K562 (cell line): ENCODE measurements at regions not wholly inside any gene's neighbourhood (a gene's known extent, or its start where the extent isn't known, plus 50 kb on each side); places are given as distances from the start of the nearest gene placed in this dataset.
A peak's percentile ranks its signal among the peaks of the same experiment; 100 is the strongest.

Experiments
- ATAC-seq: fragments of 200-7000 bp; cut with Tn5 transposase; 3 replicates; pipeline ENCODE4 v1.9.1; 2020; ENCODE audit warnings: moderate library complexity
- BruUV-seq: library from RNA; stranded (reverse); fragments of 400-500 nt; replicated peaks from 2 replicates; lab custom pipeline; 2021; lab: Mats Ljungman, UMichigan
- CTCF ChIA-PET: fragments of 300-600 bp; formaldehyde crosslinking; extraction: SDS; loops from one replicate; lab custom pipeline; 2021; ENCODE audit warnings: low intra/inter-chr PET ratio; lab: Yijun Ruan, JAX
- POLR2A ChIA-PET: fragments of 300-600, 350-650 bp; sonication (Branson Sonifier 250); formaldehyde crosslinking; extraction: SDS; loops from one replicate; lab custom pipeline; 2021; ENCODE audit warnings: antibody characterized with exemption, inconsistent platforms; lab: Yijun Ruan, JAX
- DNase-seq, 4 experiments: peaks; one replicate each; pipeline versions ENCODE4 v3.0.0 to v3.0.0-alpha.2; 2011 to 2018; ENCODE audit warnings: low spot score in 3 of 4, mixed read lengths in 3 of 4; ENCODE audit errors: extremely low read depth in 1 of 4
- FAIRE-seq: peaks from 2 replicates; lab custom pipeline; 2011; peaks lifted over from hg19 to GRCh38; lab: Jason Lieb, UNC
- H2AFZ ChIP-seq: 2 replicates; pipeline ENCODE4 v1.6.0; 2011; ENCODE audit warnings: low read depth, low read length, control low read depth, inconsistent platforms
- H3K27ac ChIP-seq: fragments of 200-600 bp; 3 replicates; pipeline ENCODE4 v1.8.0; 2011; ENCODE audit warnings: low read depth, mild to moderate bottlenecking, control low read depth, inconsistent platforms, low read length, moderate library complexity, mixed read lengths; ENCODE audit errors: extremely low read depth
- H3K27me3 ChIP-seq, 2 experiments: fragments of 300-600 bp in 1 of 2; 2 replicates in 1 of 2; 3 replicates in 1 of 2; pipeline versions ENCODE4 v1.6.0 to v1.8.0; 2011; ENCODE audit warnings: inconsistent platforms in 2 of 2, low read length in 2 of 2, mild to moderate bottlenecking in 1 of 2, mixed read lengths in 1 of 2, moderate library complexity in 1 of 2; ENCODE audit not compliant: control insufficient read depth in 2 of 2, insufficient read depth in 2 of 2
- H3K36me3 ChIP-seq: fragments of 300-600 bp; 3 replicates; pipeline ENCODE4 v1.8.0; 2011; ENCODE audit warnings: mild to moderate bottlenecking, low read length, inconsistent platforms; ENCODE audit not compliant: control insufficient read depth, insufficient read depth
- H3K4me1 ChIP-seq, 2 experiments: fragments of 200-600 bp in 1 of 2; replicated peaks in 1 of 2; 2 replicates in 1 of 2; 3 replicates in 1 of 2; pipeline versions ENCODE4 v1.5.1 to v1.8.0; 2011; ENCODE audit warnings: inconsistent platforms in 2 of 2, low read length in 2 of 2, mild to moderate bottlenecking in 1 of 2, mixed read lengths in 1 of 2, moderate library complexity in 1 of 2; ENCODE audit not compliant: control insufficient read depth in 2 of 2, insufficient read depth in 2 of 2
- H3K4me2 ChIP-seq: 2 replicates; pipeline ENCODE4 v1.6.1; 2011; ENCODE audit warnings: low read length, control low read depth, inconsistent platforms, mixed read lengths; ENCODE audit not compliant: insufficient read depth
- H3K4me3 ChIP-seq: fragments of 200-600 bp; sonication (generic), shearing (Covaris generic); 2 replicates; pipeline ENCODE4 v1.5.1; 2016; ENCODE audit warnings: control low read depth, inconsistent platforms
- H3K79me2 ChIP-seq: fragments of 200-600 bp; 3 replicates; pipeline ENCODE4 v1.8.0; 2011; ENCODE audit warnings: low read length, inconsistent platforms; ENCODE audit not compliant: control insufficient read depth, insufficient read depth
- H3K9ac ChIP-seq, 2 experiments: 2 replicates each; pipeline versions ENCODE4 v1.6.0 to v1.6.1; 2011; ENCODE audit warnings: low read depth in 2 of 2, low read length in 2 of 2, control low read depth in 1 of 2, inconsistent platforms in 1 of 2, mild to moderate bottlenecking in 1 of 2, mixed read lengths in 1 of 2; ENCODE audit not compliant: insufficient read depth in 1 of 2
- H3K9me1 ChIP-seq: one replicate; pipeline ENCODE4 v1.6.0; 2011; ENCODE audit warnings: inconsistent platforms, mild to moderate bottlenecking, low read length, moderate library complexity; ENCODE audit not compliant: control insufficient read depth, insufficient read depth
- H3K9me3 ChIP-seq: replicated peaks from 2 replicates; pipeline ENCODE4 v1.5.1; 2011; ENCODE audit warnings: low read depth, low read length, inconsistent platforms; ENCODE audit not compliant: control insufficient read depth, insufficient read depth
- H4K20me1 ChIP-seq: replicated peaks from 2 replicates; pipeline ENCODE4 v1.6.1; 2011; ENCODE audit warnings: low read length, inconsistent platforms, mixed read lengths; ENCODE audit not compliant: control insufficient read depth, insufficient read depth
- ATF6 ChIP-seq: sonication (generic); formaldehyde crosslinking; IDR thresholded peaks from 2 replicates; pipeline ENCODE4 v1.4.0; 2020; ENCODE audit warnings: mild to moderate bottlenecking, missing genetic modification reagents
- CEBPG ChIP-seq, 3 experiments: fragments of 200-800 bp in 1 of 3; sonication (Bioruptor generic) in 1 of 3; sonication (generic) in 1 of 3; formaldehyde crosslinking in 1 of 3; IDR thresholded peaks in 2 of 3; conservative IDR thresholded peaks in 1 of 3; 2 replicates each; pipeline versions ENCODE4 v1.6.1 to v1.8.0; 2016 to 2022; ENCODE audit warnings: missing compliant biosample characterization in 2 of 3, missing genetic modification characterization in 2 of 3, mild to moderate bottlenecking in 1 of 3, missing genetic modification reagents in 1 of 3
- E2F3 ChIP-seq: fragments of 250-450 bp; sonication (Bioruptor Pico); IDR thresholded peaks from 2 replicates; pipeline ENCODE4 v1.4.0; 2020; ENCODE audit warnings: mild to moderate bottlenecking
- ETV6 ChIP-seq, 3 experiments: fragments of 150-350 bp in 1 of 3; sonication (generic) in 1 of 3; formaldehyde crosslinking in 1 of 3; IDR thresholded peaks; 2 replicates each; pipeline versions ENCODE4 v1.6.1 to v1.8.0; 2014 to 2022; ENCODE audit warnings: borderline replicate concordance in 2 of 3, low read depth in 2 of 3, antibody characterized with exemption in 1 of 3, low read length in 1 of 3, mild to moderate bottlenecking in 1 of 3, missing genetic modification reagents in 1 of 3
- GATA2 ChIP-seq: sonication (generic); formaldehyde crosslinking; IDR thresholded peaks from 2 replicates; pipeline ENCODE4 v1.4.0; 2020; ENCODE audit warnings: mild to moderate bottlenecking, missing genetic modification reagents
- HMBOX1 ChIP-seq: sonication (generic); IDR thresholded peaks from 2 replicates; pipeline ENCODE4 v1.6.1; 2016
- MBD2 ChIP-seq: sonication (generic); IDR thresholded peaks from 2 replicates; pipeline ENCODE4 v1.6.1; 2016; ENCODE audit warnings: low read depth, borderline replicate concordance
- MCM5 ChIP-seq: fragments of 450-650 bp; IDR thresholded peaks from 2 replicates; pipeline ENCODE4 v1.6.1; 2016; ENCODE audit warnings: low read depth
- POLR2B ChIP-seq: fragments of 450-650 bp; IDR thresholded peaks from 2 replicates; pipeline ENCODE4 v1.6.1; 2018; ENCODE audit warnings: low read depth; ENCODE audit not compliant: partially characterized antibody
- POLR3A ChIP-seq: IDR thresholded peaks from 2 replicates; pipeline ENCODE4 v1.6.1; 2011; ENCODE audit warnings: borderline replicate concordance, mild to moderate bottlenecking, moderate library complexity; ENCODE audit not compliant: insufficient read length, insufficient read depth; ENCODE audit errors: extremely low read depth
- PTRF ChIP-seq: fragments of 450-650 bp; IDR thresholded peaks from 2 replicates; pipeline ENCODE4 v1.6.1; 2016; ENCODE audit warnings: mild to moderate bottlenecking, missing genetic modification characterization, missing compliant biosample characterization
- TAF9B ChIP-seq: fragments of 450-650 bp; IDR thresholded peaks from 2 replicates; pipeline ENCODE4 v1.6.1; 2018; ENCODE audit warnings: mild to moderate bottlenecking; ENCODE audit not compliant: partially characterized antibody
- ZBTB7A ChIP-seq: IDR thresholded peaks from 2 replicates; pipeline ENCODE4 v1.6.1; 2011; ENCODE audit warnings: low read depth, mild to moderate bottlenecking, low read length, moderate library complexity, borderline replicate concordance; ENCODE audit not compliant: control insufficient read depth
- ZNF384 ChIP-seq: IDR thresholded peaks from 2 replicates; pipeline ENCODE4 v1.6.1; 2012; ENCODE audit warnings: low read depth, low read length, improper control_type of control experiment
- ZNF445 ChIP-seq: fragments of 250-450 bp; sonication (Bioruptor Pico); IDR thresholded peaks from 2 replicates; pipeline ENCODE4 v1.4.0; 2020; ENCODE audit warnings: low read depth, mild to moderate bottlenecking, moderate library complexity
- WGBS: fragments of 100-300 bp; shearing (Covaris generic); methylation state at CpG from one replicate; pipeline ENCODE4 v1.1.6; 2016; ENCODE audit warnings: low coverage, mixed read lengths; ENCODE audit not compliant: insufficient coverage; ENCODE audit errors: missing lambda C conversion rate; 5-methylcytosine and 5-hydroxymethylcytosine counted together
- in situ Hi-C: fragments of 300-500 bp; cut with MboI; formaldehyde crosslinking; loops from 4 replicates; pipeline ENCODE4 v1.15.0; 2018; ENCODE audit warnings: inconsistent platforms, mixed read lengths
- intact Hi-C: fragments of 100-400 bp; cut with micrococcal nuclease; formaldehyde crosslinking; loops from 2 replicates; pipeline ENCODE4 v1.14.2; 2022

GRCh38 chr6:20286968-20287565 lies 74.8 kb upstream of the MBOAT1 start (continued):
- TF ChIP-seq POLR3A (no peak), ZNF384 (no peak), TAF9B (no peak), ZBTB7A (no peak), ETV6 (IDR thresholded peaks at IDR 0.05; ENCODE audit: borderline replicate concordance in 1 of 2, low read depth in 2 of 2, low read length in 1 of 2) (no peak), ETV6 (CRISPR knock-in tag; IDR thresholded peaks at IDR 0.05; ENCODE audit: borderline replicate concordance) (no peak)
- TF ChIP-seq, all 486 proteins: peak for 12

- CTCF ChIA-PET, result interaction anchor here (0.6 to 2.9 kb wide), 7 partner anchors 79 to 1968 kb away, joined by 3 to 45 read pairs (median 3); partner anchors contain the start of gene MBOAT1
- TF ChIP-seq HMBOX1 (no peak), E2F3 (no peak), ZNF445 (CRISPR knock-in tag) (no peak), MCM5 (no peak), MBD2 (no peak), CEBPG (CRISPR knock-in tag; IDR thresholded peaks at IDR 0.05) (no peak), CEBPG (tag; conservative IDR thresholded peaks at IDR 0.05 in 1 of 2, IDR thresholded peaks at IDR 0.05 in 1 of 2) (peak in 1 of 2 experiments; percentile 60; a peak in 1 of 4 replicates), ATF6 (CRISPR knock-in tag) (no peak), GATA2 (CRISPR knock-in tag) (no peak), PTRF (tag) (no peak), POLR2B (no peak)
These were observed 79.7 kb upstream of the MBOAT1 start for GRCh38 chr6:20291764-20292580.

More at GRCh38 chr6:20291764-20292580, 79.7 kb upstream of the MBOAT1 start:
- BruUV-seq, result no TSS peak
- peak; percentile 98 for FAIRE-seq
- H3K36me3 ChIP-seq, result no peaks in the 10 kb centered on the region
- no peaks in the 10 kb centered on the region for H3K79me2 ChIP-seq
- H3K27me3 ChIP-seq, result no peaks in the 10 kb centered on the region
- peak overlapping the region; percentile 11; the same call in 2 of the 3 replicates for H3K27ac ChIP-seq
- in situ Hi-C loops, result loop anchor here (5.0 kb wide), 2 partner anchors 100 to 235 kb away; no protein-coding TSS in a partner anchor
- H3K9ac ChIP-seq, result 0 out of 4 replicates have a peak overlapping the region, but pooled peaks of 1 of the 2 experiments have one; percentile 1
- no peaks in the 10 kb centered on the region for H4K20me1 ChIP-seq
- H3K4me3 ChIP-seq, result no peak overlapping the region
- peak; percentile 97 for ATAC-seq
- intact Hi-C loops, result loop anchor here (1.0 to 10.0 kb wide), 7 partner anchors 80 to 1303 kb away; partner anchors contain the start of genes E2F3, MBOAT1 and SOX4
- no peaks in the 10 kb centered on the region for H3K9me3 ChIP-seq
- 13% methylated on average over 10 of the region's 10 CpGs for WGBS
- POLR2A ChIA-PET, result interaction anchor here (0.6 to 1.3 kb wide), 5 partner anchors 15 to 246 kb away, joined by 3 to 5 read pairs (median 4); no protein-coding TSS in a partner anchor
- H3K4me1 ChIP-seq, result peaks cover 0 to 5% of the 10 kb centered on the region in 2 experiments; a peak in 2 of 5 replicates
- peak overlapping the region; percentile 73 for H2AFZ ChIP-seq
- H3K4me2 ChIP-seq, result no peak overlapping the region; the same call in 1 of the 2 replicates
- no peaks in the 10 kb centered on the region for H3K9me1 ChIP-seq
- peak; percentile 81 to 95 (median 86) for DNase-seq
